ENCODE measurements at regions not wholly inside any gene's neighbourhood (a gene's known extent, or its start where the extent isn't known, plus 50 kb on each side); places are given as distances from the start of the nearest gene placed in this dataset.

DNA sequence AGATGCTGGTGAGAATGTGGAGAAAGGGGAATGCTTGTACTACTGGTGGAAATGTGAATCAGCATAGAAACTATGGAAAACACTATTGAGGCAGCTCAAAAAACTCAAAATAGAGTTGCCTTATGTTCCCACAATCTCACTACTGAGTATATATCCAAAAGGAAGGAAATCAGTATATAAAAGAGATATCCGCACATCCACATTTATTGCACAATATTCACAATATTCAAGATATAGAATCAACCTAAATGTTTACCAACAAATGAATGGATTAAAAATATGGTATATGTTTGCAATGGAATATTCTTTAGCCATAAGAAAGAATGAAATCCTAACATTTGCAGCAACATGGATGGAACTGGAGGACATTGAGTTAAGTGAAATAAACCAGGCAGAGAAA is 686.8 kb downstream of the OTOL1 start:
- Histone ChIP-seq H3K4me2 (ENCODE audit: low read length) (no peak overlapping the region), H3K4me3 (ENCODE audit: low read length) (no peak overlapping the region), H4K20me1 (ENCODE audit: low read length) (no peaks in the 10 kb centered on the region), H3K27me3 (ENCODE audit: low read length) (no peaks in the 10 kb centered on the region), H3K4me1 (ENCODE audit: insufficient read depth, low read length) (no peaks in the 10 kb centered on the region), H3K27ac (ENCODE audit: low read length) (no peak overlapping the region), H3K9ac (ENCODE audit: low read length) (no peak overlapping the region), H3K9me2 (replicated peaks; ENCODE audit: low read length) (no peaks in the 10 kb centered on the region), H3K79me2 (ENCODE audit: low read length) (no peaks in the 10 kb centered on the region), H3K36me3 (ENCODE audit: low read depth, low read length) (no peaks in the 10 kb centered on the region), H3K9me3 (ENCODE audit: low read length) (no peaks in the 10 kb centered on the region), H2AFZ (ENCODE audit: low read length) (no peak overlapping the region), H3F3A (ENCODE audit: low read length, unreplicated experiment) (no peaks in the 10 kb centered on the region)
- DNase-seq (no peak), ATAC-seq (no peak)
- BruUV-seq (replicated peaks), result no TSS peak
- CTCF ChIA-PET, result no interaction called here
- intact Hi-C loops (cut with micrococcal nuclease), result no loop called here
- TF ChIP-seq CTCF (conservative IDR thresholded peaks at IDR 0.05; ENCODE audit: low read depth, low read length) (no peak), EZH2phosphoT487 (IDR thresholded peaks at IDR 0.05; ENCODE audit: borderline replicate concordance, low read length) (no peak), EZH2 (IDR thresholded peaks at IDR 0.05; ENCODE audit: low read length, unreplicated experiment) (no peak)
- POLR2A ChIA-PET (ENCODE audit: unreplicated experiment), result no interaction called here

GRCh38 chr3:162192340-162193029 is 695.9 kb downstream of the OTOL1 start:
- H3K4me1 ChIP-seq (ENCODE audit: insufficient read depth, low read length), result no peaks in the 10 kb centered on the region
- no peak overlapping the region for H3K4me2 ChIP-seq (ENCODE audit: low read length)
- H3F3A ChIP-seq (ENCODE audit: low read length, unreplicated experiment), result no peaks in the 10 kb centered on the region
- no peaks in the 10 kb centered on the region for H3K9me3 ChIP-seq (ENCODE audit: low read length)
- BruUV-seq (replicated peaks), result no TSS peak
- no peak overlapping the region for H3K9ac ChIP-seq (ENCODE audit: low read length)
- no peak overlapping the region for H3K4me3 ChIP-seq (ENCODE audit: low read length)
- H2AFZ ChIP-seq (ENCODE audit: low read length), result no peak overlapping the region
- POLR2A ChIA-PET (ENCODE audit: unreplicated experiment), result no interaction called here
- CTCF ChIA-PET, result no interaction called here
- H3K9me2 ChIP-seq (replicated peaks; ENCODE audit: low read length), result no peaks in the 10 kb centered on the region
- H3K27ac ChIP-seq (ENCODE audit: low read length), result no peak overlapping the region
- DNase-seq, result no peak
- no peaks in the 10 kb centered on the region for H3K36me3 ChIP-seq (ENCODE audit: low read depth, low read length)
- H3K27me3 ChIP-seq (ENCODE audit: low read length), result no peaks in the 10 kb centered on the region
- H3K79me2 ChIP-seq (ENCODE audit: low read length), result no peaks in the 10 kb centered on the region
- intact Hi-C loops (cut with micrococcal nuclease), result no loop called here
- no peak for ATAC-seq
- TF ChIP-seq CTCF (conservative IDR thresholded peaks at IDR 0.05; ENCODE audit: low read depth, low read length), result no peak
- H4K20me1 ChIP-seq (ENCODE audit: low read length), result no peaks in the 10 kb centered on the region

GRCh38 chr3:162193148-162194095 is 696.8 kb downstream of the OTOL1 start:
- no TSS peak for BruUV-seq (replicated peaks)
- no peaks in the 10 kb centered on the region for H4K20me1 ChIP-seq (ENCODE audit: low read length)
- TF ChIP-seq EZH2phosphoT487 (IDR thresholded peaks at IDR 0.05; ENCODE audit: borderline replicate concordance, low read length) (no peak), EZH2 (IDR thresholded peaks at IDR 0.05; ENCODE audit: low read length, unreplicated experiment) (no peak), CTCF (conservative IDR thresholded peaks at IDR 0.05; ENCODE audit: low read depth, low read length) (no peak)
- ATAC-seq (no peak), DNase-seq (no peak)
- ChIA-PET CTCF (no interaction called here), POLR2A (ENCODE audit: unreplicated experiment) (no interaction called here)
- no peaks in the 10 kb centered on the region for H3K4me1 ChIP-seq (ENCODE audit: insufficient read depth, low read length)
- no peak overlapping the region for H3K4me3 ChIP-seq (ENCODE audit: low read length)
- no peaks in the 10 kb centered on the region for H3K79me2 ChIP-seq (ENCODE audit: low read length)
- intact Hi-C loops (cut with micrococcal nuclease), result no loop called here
- H3K4me2 ChIP-seq (ENCODE audit: low read length), result no peak overlapping the region
- no peak overlapping the region for H3K27ac ChIP-seq (ENCODE audit: low read length)
- H3K9me3 ChIP-seq (ENCODE audit: low read length), result no peaks in the 10 kb centered on the region
- H3K9me2 ChIP-seq (replicated peaks; ENCODE audit: low read length), result no peaks in the 10 kb centered on the region
- H3K36me3 ChIP-seq (ENCODE audit: low read depth, low read length), result no peaks in the 10 kb centered on the region
- H3K27me3 ChIP-seq (ENCODE audit: low read length), result no peaks in the 10 kb centered on the region
- no peak overlapping the region for H3K9ac ChIP-seq (ENCODE audit: low read length)
- H2AFZ ChIP-seq (ENCODE audit: low read length), result no peak overlapping the region
- no peaks in the 10 kb centered on the region for H3F3A ChIP-seq (ENCODE audit: low read length, unreplicated experiment)
